Right lobe of liver (tissue), 6 donors: ENCODE measurements at regions not wholly inside any gene's neighbourhood (a gene's known extent, or its start where the extent isn't known, plus 50 kb on each side); places are given as distances from the start of the nearest gene placed in this dataset.

Source experiments
- ATAC-seq, 4 donors: fragments of 200-7000 bp; cut with Tn5 transposase; one replicate each; pipeline ENCODE4 v1.9.1; 2020; ENCODE audit warnings: mild to moderate bottlenecking in 4 of 4, moderate library complexity in 4 of 4
- DNase-seq, 3 donors: peaks; one replicate each; pipeline ENCODE4 v3.0.0-alpha.2; 2020
- H3K27ac ChIP-seq, 3 donors: fragments of 200-600 bp; one replicate each; pipeline ENCODE4 v1.8.0; 2022
- H3K27me3 ChIP-seq, 2 donors: fragments of 200-600 bp; one replicate each; pipeline ENCODE4 v1.8.0; 2022
- H3K36me3 ChIP-seq, 4 donors: fragments of 200-600 bp; sonication (generic) in 1 of 4; one replicate each; pipeline versions ENCODE4 v1.5.1 to v1.8.0; 2017 to 2022; ENCODE audit warnings: control low read depth in 1 of 4
- H3K4me1 ChIP-seq, 4 donors: fragments of 200-600 bp; sonication (generic) in 1 of 4; one replicate each; pipeline versions ENCODE4 v1.5.1 to v1.8.0; 2017 to 2022; ENCODE audit warnings: control low read depth in 1 of 4
- H3K4me3 ChIP-seq, 3 donors: fragments of 200-600 bp; one replicate each; pipeline ENCODE4 v1.8.0; 2022
- H3K9me3 ChIP-seq, 4 donors: fragments of 200-600 bp; sonication (generic) in 1 of 4; one replicate each; pipeline versions ENCODE4 v1.5.1 to v1.8.0; 2017 to 2022; ENCODE audit warnings: control low read depth in 1 of 4
- CTCF ChIP-seq, 4 donors: fragments of 200-600 bp in 3 of 4; fragments of 450-650 bp in 1 of 4; IDR thresholded peaks; one replicate each; pipeline versions ENCODE4 v1.5.1 to v1.8.0; 2016 to 2022; ENCODE audit warnings: antibody characterized with exemption in 4 of 4, mild to moderate bottlenecking in 2 of 4
- POLR2A ChIP-seq: fragments of 450-650 bp; IDR thresholded peaks from one replicate; pipeline ENCODE4 v1.6.1; 2017; ENCODE audit warnings: antibody characterized with exemption, mild to moderate bottlenecking
- WGBS: methylation state at CpG from one replicate; pipeline ENCODE4 v1.1.6; 2018; ENCODE audit warnings: low coverage, low lambda C conversion rate; ENCODE audit not compliant: insufficient coverage; ENCODE audit errors: missing lambda C conversion rate; 5-methylcytosine and 5-hydroxymethylcytosine counted together
- intact Hi-C, 2 donors: fragments of 100-400 bp; cut with DNase I; formaldehyde crosslinking; loops; one replicate each; pipeline versions ENCODE4 v1.11.2 to v1.14.1; 2022
- donor health status: DM: no; HTN: yes; CAD: no.
- donor health status: DM: no; HTN: no; CAD: no.
- donor health status: DM: no; HTN: no; CAD: no.
- donor health status: DM: no; HTN: yes; CAD: no.
- donor health status: DM: no; HTN: yes; CAD: no.

GRCh38 chr13:109906976-109907375, 120.6 kb upstream of the IRS2 start:
- no peaks in the 10 kb centered on the region for H3K4me1 ChIP-seq
- no peaks in the 10 kb centered on the region for H3K36me3 ChIP-seq
- H3K9me3 ChIP-seq: no peaks in the 10 kb centered on the region
- whole genome bisulfite sequencing: 60% methylated on average over 2 of the region's 3 CpGs
- TF ChIP-seq POLR2A (no peak), CTCF (IDR thresholded peaks at IDR 0.05) (no peak)
- intact Hi-C loops: no loop called here
- H3K4me3 ChIP-seq: no peak overlapping the region
- DNase-seq (no peak), ATAC-seq (no peak)
- H3K27ac ChIP-seq: no peak overlapping the region
- no peaks in the 10 kb centered on the region for H3K27me3 ChIP-seq

GRCh38 chr13:109904218-109904617, 117.8 kb upstream of the IRS2 start:
- TF ChIP-seq CTCF (IDR thresholded peaks at IDR 0.05) (no peak), POLR2A (no peak)
- H3K27ac ChIP-seq: no peak overlapping the region
- H3K27me3 ChIP-seq: no peaks in the 10 kb centered on the region
- ATAC-seq (no peak), DNase-seq (no peak)
- WGBS: 59% methylated on average over 4 of the region's 4 CpGs
- no peak overlapping the region for H3K4me3 ChIP-seq
- no peaks in the 10 kb centered on the region for H3K4me1 ChIP-seq
- H3K9me3 ChIP-seq: no peaks in the 10 kb centered on the region
- intact Hi-C loops: no loop called here
- H3K36me3 ChIP-seq: no peaks in the 10 kb centered on the region

GRCh38 chr13:109900741-109901140, 114.4 kb upstream of the IRS2 start:
- no peak for TF ChIP-seq POLR2A
- TF ChIP-seq CTCF (IDR thresholded peaks at IDR 0.05): no peak
- no peak for ATAC-seq

GRCh38 chr13:109900320-109900719, 113.9 kb upstream of the IRS2 start:
- intact Hi-C loops: no loop called here
- Histone ChIP-seq H3K27me3 (no peaks in the 10 kb centered on the region), H3K4me3 (no peak overlapping the region), H3K36me3 (no peaks in the 10 kb centered on the region), H3K4me1 (no peaks in the 10 kb centered on the region), H3K9me3 (no peaks in the 10 kb centered on the region), H3K27ac (no peak overlapping the region)
- TF ChIP-seq POLR2A (no peak), CTCF (IDR thresholded peaks at IDR 0.05) (no peak)
- no peak for DNase-seq
- no peak for ATAC-seq
- 18% methylated on average over 6 of the region's 6 CpGs for WGBS

More at GRCh38 chr13:109900741-109901140, 114.4 kb upstream of the IRS2 start:
- intact Hi-C loops: no loop called here
- WGBS: 25% methylated on average over 1 of the region's 8 CpGs
- no peaks in the 10 kb centered on the region for H3K27me3 ChIP-seq
- no peak overlapping the region for H3K4me3 ChIP-seq
- no peaks in the 10 kb centered on the region for H3K36me3 ChIP-seq
- H3K9me3 ChIP-seq: no peaks in the 10 kb centered on the region
- no peak overlapping the region for H3K27ac ChIP-seq
- no peak for DNase-seq
- no peaks in the 10 kb centered on the region for H3K4me1 ChIP-seq

- 58% methylated on average over 3 of the region's 3 CpGs for WGBS
- ATAC-seq: no peak
- H3K36me3 ChIP-seq: no peaks in the 10 kb centered on the region
- intact Hi-C loops: no loop called here
- no peak overlapping the region for H3K27ac ChIP-seq
- no peaks in the 10 kb centered on the region for H3K4me1 ChIP-seq
- DNase-seq: no peak
- H3K9me3 ChIP-seq: no peaks in the 10 kb centered on the region
- no peaks in the 10 kb centered on the region for H3K27me3 ChIP-seq
- H3K4me3 ChIP-seq: no peak overlapping the region
- no peak for TF ChIP-seq CTCF (IDR thresholded peaks at IDR 0.05)
- no peak for TF ChIP-seq POLR2A
Observed at GRCh38 chr13:109899748-109900147, 113.4 kb upstream of the IRS2 start.
